ENCODE measurements at regions not wholly inside any gene's neighbourhood (a gene's known extent, or its start where the extent isn't known, plus 50 kb on each side); places are given as distances from the start of the nearest gene placed in this dataset.

GRCh38 chr6:27528714-27529113, 55.8 kb upstream of the ZNF184 start:
- Histone ChIP-seq H3K4me1 (replicated peaks in 1 of 2) (no peaks in the 10 kb centered on the region), H3K27me3 (peaks cover 16% of the 10 kb centered on the region), H3K9me3 (replicated peaks in 1 of 3) (peaks cover 0 to 4% (median 0%) of the 10 kb centered on the region in 3 donors), H3K36me3 (replicated peaks in 1 of 2) (no peaks in the 10 kb centered on the region), H3K27ac (no peak overlapping the region), H3K4me3 (no peak overlapping the region)
- intact Hi-C loops (cut with DNase I), result no loop called here
- TF ChIP-seq CTCF (IDR thresholded peaks at IDR 0.05) (no peak), POLR2A (IDR thresholded peaks at IDR 0.05) (no peak)
- DNase-seq, result no peak

Small RNA genes in the stretch of these regions (small RNA-seq; reads per million reads assigned to genes)
- gene AL031229.1, result 0 reads per million in 2 donors
- 0 reads per million in 2 donors for gene HIST1H4PS1
- 0 reads per million in 2 donors for gene RNU6-471P

All from adrenal gland (tissue), 7 donors.